ENCODE measurements at regions not wholly inside any gene's neighbourhood (a gene's known extent, or its start where the extent isn't known, plus 50 kb on each side); places are given as distances from the start of the nearest gene placed in this dataset.

DNA sequence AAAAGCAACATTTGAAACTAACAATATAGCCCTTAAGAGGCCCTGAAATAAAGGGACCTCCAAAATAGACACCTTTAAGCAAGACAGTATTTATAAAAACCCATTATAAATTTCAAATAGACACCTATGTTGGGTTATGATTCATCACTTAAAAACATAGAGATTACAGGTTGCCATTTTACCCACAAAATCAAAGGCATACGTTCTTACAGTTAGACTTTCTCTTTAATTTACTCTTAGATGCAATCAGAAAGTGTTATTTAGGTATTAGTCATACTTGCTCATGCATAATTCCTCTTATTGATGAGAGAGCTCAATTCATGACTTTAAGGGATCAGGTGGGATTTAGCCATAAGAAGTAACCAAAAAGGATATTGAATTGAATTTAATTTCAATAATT lies 51.5 kb upstream of the TMEM200A start:
- DNase-seq: no peak

DNA sequence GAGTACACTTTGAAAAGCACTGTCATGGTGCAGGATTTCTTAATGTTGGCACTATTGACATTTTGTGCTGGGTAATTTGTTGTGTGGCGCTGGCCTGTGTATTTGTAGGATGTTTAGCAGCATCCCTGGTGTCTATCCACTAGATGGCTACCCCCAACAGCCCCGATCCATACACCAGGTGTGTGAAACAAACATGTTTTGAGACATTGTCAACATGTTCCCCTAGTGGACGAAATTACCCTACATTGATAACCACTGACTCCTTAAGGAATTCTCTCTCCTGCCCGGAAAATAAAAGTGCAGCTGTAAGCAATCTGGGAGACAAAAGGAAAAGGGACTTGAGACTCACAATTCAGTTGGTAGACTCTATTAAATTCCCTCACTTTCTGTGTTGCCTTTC lies 52.6 kb upstream of the TMEM200A start:
- no peak for DNase-seq

DNA sequence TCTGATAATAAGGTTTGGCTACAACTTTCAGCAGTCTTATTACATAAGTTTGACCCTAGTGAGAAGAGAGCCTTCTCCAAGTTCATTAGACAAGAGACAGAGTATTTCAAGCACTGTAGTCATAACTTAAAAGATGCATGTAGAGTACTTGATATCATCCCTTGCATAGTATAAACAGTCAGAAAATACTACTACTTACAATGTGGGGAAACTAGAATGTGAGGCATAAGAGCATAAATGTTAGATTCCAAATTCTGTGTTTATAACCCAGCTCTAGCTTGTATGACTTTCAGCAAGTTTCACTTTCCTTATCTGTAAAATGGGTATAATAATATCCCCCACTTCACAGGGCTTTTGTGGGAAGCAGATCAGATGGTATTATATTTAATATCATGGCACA lies 56.8 kb upstream of the TMEM200A start:
- no peak for DNase-seq

GRCh38 chr6:130307752-130308361 lies 58.0 kb upstream of the TMEM200A start:
- DNase-seq: no peak

GRCh38 chr6:130306377-130306776 lies 59.4 kb upstream of the TMEM200A start:
- no peak for DNase-seq

DNA sequence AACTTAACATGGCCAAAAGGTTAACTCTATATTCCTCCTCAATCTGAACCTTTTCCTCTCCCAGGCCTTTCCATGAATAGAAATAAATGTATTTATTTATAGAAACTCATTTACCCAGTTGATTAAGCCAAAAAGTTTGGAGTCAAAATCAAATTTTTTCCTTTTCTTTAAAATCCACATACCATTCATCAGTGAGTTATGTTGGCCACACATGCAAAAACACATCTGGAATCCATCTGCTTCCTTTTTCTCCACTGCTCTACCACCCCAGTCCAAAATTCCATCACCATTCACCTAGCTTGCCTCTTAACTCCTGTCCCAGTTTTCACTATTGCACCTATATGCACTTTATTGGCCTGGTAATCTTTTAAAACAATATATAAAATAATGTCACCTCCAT lies 62.4 kb upstream of the TMEM200A start:
- DNase-seq: no peak

- DNase-seq: no peak
Measured at GRCh38 chr6:130298258-130298657, 67.6 kb upstream of the TMEM200A start.

GRCh38 chr6:130296854-130297253 lies 69.0 kb upstream of the TMEM200A start:
- no peak for DNase-seq

GRCh38 chr6:130293800-130294199 lies 71.0 kb upstream of the SAMD3 start:
- DNase-seq: peak; percentile 38

DNA sequence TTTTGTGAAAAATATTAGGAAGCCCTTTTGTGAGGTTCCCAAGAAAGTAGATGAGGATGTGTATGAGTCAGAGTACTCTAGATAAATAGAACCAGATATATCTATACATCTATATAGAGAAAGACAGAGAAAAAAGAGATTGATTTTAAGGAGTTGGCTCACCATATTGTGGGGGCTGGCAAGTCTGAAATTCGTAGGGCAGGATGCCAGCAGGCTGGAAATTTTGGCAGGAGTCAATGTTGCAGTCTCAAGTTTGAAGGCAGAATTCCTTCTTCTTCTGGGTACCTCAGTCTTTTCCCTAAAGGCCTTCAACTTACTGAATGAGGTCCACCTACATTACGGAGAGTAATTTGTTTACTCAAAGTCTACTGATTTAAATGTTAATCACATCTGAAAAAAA lies 65.3 kb upstream of the SAMD3 start:
- DNase-seq: no peak

DNA sequence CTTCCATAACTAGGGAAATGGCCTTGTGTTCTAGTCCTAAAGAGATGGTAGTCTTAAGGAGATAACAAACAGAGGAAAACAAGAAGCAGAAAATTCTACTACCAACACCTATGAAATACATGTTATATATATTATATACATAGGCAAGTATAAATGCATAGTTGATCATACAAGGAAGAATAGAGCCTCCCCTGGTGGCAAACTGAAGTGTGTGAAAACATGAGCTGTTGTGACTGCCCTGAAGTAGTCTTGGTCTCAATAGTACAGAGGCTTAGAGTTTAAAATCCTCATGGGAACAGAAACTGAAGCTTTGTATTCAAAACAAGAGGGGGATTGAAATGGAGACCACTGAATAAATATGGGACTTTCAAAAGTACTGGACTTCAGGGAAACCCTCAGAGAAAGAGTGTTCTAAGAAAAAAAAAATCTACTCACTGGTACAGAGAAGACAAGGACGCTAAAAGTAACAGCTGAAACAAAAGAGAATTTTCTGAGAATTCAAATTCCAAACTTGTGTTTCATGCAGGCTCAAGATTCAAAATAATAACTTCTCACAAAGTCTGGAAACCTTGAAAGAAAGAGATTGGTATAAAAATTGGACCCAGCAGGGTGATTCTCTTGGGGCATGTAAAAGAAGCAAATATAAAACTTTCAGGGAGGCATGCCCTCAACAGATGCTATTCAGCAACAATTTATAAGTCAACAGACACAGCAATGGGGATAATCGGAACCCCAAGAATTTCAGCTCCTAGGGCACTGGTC lies 59.7 kb upstream of the SAMD3 start:
- peak; percentile 52 for DNase-seq

GRCh38 chr6:130276507-130276906 lies 53.8 kb upstream of the SAMD3 start:
- no peak for DNase-seq

GRCh38 chr6:130274007-130274406 lies 51.3 kb upstream of the SAMD3 start:
- no peak for DNase-seq
